GM19240 (cell line): ENCODE measurements at regions not wholly inside any gene's neighbourhood (a gene's known extent, or its start where the extent isn't known, plus 50 kb on each side); places are given as distances from the start of the nearest gene placed in this dataset.
"Not testable (repeated sequence)": the region's sequence is repeated elsewhere in the genome, so short reads cannot be mapped to it uniquely, and the experiment has no call there.

Experiments
- DNase-seq: peaks from one replicate; pipeline ENCODE4 v3.0.0; 2011; ENCODE audit warnings: low spot score; ENCODE audit not compliant: insufficient read length

DNA sequence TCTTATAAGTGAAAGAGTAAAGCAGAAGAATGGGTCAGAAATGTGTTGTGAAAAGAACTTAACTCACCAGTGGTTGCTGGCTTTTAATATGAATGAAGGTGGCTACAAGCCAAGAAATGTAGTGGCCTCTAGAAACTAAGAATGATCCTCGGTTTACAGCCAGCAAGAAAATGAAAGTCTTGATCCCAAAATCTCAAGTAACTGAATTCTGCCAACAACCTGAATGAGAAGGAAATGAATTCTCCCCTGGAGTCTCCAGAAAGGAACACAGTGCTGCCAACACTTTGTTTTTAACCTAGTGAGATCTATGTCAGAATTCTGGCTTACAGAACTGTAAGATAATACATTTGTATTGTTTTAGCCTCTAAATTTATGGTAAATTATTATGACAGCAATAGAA, 193.0 kb downstream of the FZD1 start:
- DNase-seq = no peak

GRCh38 chr7:91459539-91459938, 195.3 kb downstream of the FZD1 start:
- no peak for DNase-seq

GRCh38 chr7:91462316-91462715, 198.1 kb downstream of the FZD1 start:
- DNase-seq = no peak

- DNase-seq = no peak
These were observed 199.1 kb downstream of the FZD1 start for GRCh38 chr7:91463330-91463729.

- DNase-seq = no peak
These were observed 201.4 kb downstream of the FZD1 start for GRCh38 chr7:91465595-91466061.

DNA sequence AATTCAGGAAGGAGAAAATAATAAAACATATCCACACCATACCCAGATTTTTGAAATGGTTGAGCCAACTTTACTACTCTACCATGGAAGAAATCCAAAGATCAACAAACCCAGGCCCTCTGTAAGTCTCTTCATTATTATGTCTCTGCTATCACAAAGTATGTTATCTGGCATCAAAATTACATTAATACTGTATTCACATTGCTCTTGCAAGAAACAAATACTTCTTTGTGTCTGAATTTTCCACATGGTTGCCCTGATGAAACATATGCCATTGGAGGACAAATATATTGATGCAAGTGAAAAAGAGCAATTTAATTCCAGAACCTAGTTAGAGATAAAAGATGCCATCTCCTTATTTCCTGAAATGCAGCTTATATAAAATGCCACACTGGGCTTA, 204.0 kb downstream of the FZD1 start:
- DNase-seq = no peak

GRCh38 chr7:91473619-91474018, 209.4 kb downstream of the FZD1 start:
- no peak for DNase-seq

DNA sequence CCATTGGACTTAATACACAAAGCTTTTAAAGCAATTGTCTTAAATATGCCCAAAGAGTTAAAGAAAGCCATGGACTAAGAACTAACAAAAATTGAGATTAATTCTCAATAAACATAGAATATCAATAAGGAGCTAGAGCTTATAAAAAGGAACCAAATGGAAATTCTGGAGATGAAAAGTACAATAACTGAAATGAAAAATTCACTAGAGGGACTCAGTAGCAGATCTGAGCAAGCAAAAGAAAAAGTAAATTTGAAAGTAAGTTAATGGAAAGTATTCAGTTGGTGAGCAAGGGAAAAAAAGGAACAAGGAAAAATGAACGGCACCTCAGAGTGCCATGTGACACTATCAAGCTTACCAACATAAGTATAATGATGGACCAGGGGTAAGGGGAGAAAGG, 209.8 kb downstream of the FZD1 start:
- no peak for DNase-seq

DNA sequence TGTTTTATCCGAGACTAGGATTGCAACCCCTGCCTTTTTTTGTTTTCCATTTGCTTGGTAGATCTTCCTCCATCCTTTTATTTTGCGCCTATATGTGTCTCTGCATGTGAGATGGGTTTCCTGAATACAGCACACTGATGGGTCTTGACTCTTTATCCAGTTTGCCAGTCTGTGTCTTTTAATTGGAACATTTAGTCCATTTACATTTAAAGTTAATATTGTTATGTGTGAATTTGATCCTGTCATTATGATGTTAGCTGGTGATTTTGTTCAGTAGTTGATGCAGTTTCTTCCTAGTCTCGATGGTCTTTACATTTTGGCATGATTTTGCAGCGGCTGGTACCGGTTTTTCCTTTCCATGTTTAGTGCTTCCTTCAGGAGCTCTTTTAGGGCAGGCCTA, 216.2 kb downstream of the FZD1 start:
- DNase-seq = not testable (repeated sequence)

GRCh38 chr7:91491868-91492267, 227.6 kb downstream of the FZD1 start:
- no peak for DNase-seq

GRCh38 chr7:91492317-91492716, 228.1 kb downstream of the FZD1 start:
- DNase-seq = no peak

GRCh38 chr7:91492773-91493172, 228.5 kb downstream of the FZD1 start:
- DNase-seq = no peak

- DNase-seq = no peak
These were observed 230.2 kb downstream of the FZD1 start for GRCh38 chr7:91494450-91494849.

DNA sequence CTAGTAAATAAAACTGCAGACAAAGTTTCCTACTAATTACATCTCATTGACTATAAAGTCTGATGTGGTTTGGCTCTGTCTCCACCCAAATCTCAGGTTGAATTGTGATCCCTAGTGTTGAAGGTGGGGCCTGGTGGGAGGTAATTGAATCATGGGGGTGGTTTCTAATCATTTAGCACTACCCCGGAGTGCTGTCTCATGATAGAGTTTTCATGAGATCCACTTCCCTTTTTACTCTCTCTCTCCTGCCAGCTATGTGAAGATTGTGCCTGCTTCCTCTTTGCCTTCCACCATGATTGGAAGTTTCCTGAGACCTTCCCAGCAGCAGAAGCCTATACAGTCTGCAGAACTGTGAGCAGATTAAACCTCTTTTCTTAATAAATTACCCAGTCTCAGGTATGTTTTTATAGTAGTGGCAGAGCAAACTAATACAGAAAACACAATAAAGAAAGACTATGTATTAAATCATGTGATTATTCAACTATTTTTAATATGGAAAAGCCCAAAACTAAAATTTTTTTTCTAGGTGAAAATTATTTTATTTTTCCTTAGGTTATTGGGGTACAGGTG, 232.1 kb downstream of the FZD1 start:
- DNase-seq = no peak

GRCh38 chr7:91497277-91497676, 233.0 kb downstream of the FZD1 start:
- DNase-seq = not testable (repeated sequence)

DNA sequence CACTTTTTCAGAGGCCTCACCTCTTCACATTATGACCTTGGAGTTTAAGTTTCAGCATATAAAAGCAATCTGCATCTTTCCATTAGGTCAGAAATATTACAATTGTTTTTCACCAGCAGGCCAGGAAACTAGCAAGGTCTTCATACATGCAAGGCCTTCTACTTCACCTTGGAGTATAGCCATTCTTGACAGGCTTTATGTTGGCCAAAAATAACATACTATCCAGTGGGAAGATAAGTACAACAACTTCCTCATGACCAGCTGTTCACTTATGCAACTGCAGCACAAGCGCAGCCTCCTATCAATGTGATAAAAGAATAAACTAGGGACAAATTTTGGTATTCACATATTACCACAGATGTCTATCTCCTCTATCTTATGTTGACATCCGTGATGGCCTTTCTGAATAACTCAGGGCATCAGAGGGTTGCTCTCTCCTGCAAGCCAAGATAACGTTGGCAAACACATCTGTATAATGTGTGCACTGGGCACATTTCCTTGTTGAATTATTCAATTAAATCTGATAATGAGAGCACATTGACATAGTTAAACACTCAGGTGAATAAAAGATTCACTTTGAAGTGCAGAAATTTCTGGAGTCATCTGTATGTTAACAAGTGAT, 239.8 kb downstream of the FZD1 start:
- DNase-seq = no peak

DNA sequence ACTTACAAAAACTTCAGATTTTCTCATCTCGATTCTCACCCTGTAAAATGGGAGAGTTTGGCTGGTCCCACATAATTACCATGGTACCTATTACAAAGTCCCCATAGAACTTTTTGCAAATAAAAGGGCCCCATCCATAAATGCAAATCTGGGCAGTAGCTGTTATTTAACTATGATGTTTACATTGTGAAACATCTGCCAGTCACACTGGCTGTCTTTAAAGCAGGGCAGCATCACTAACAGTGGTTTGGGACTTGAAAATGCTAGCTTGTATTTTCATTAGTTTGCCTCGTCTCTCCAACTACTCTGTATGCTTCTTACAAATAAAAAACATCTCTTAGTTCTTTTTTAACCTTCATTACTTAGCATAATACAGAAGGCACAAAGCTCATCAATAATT, 240.7 kb downstream of the FZD1 start:
- DNase-seq = no peak

GRCh38 chr7:91506966-91507365, 242.7 kb downstream of the FZD1 start:
- not testable (repeated sequence) for DNase-seq

- not testable (repeated sequence) for DNase-seq
These were observed 247.6 kb downstream of the FZD1 start for GRCh38 chr7:91511861-91512260.

DNA sequence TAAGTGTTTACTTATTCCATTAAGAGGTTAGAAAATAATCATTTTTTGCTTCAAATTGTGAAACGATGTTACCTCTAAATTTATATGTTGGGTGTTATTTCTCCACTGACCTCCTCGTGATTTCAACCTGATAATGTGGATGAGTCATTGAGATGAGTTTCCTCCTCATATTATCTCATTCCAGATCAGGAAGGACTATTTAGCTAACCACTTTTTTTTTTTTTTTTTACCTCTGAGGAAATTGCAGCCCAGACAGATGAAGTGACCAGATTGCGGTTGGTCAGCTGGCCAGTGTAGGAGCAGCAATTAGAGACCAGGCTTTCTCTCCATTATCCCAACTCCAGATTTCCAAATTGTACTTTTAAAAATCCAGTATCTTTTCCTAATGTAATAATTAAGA, 248.7 kb downstream of the FZD1 start:
- DNase-seq = no peak

GRCh38 chr7:91514591-91514990, 250.4 kb downstream of the FZD1 start:
- no peak for DNase-seq

DNA sequence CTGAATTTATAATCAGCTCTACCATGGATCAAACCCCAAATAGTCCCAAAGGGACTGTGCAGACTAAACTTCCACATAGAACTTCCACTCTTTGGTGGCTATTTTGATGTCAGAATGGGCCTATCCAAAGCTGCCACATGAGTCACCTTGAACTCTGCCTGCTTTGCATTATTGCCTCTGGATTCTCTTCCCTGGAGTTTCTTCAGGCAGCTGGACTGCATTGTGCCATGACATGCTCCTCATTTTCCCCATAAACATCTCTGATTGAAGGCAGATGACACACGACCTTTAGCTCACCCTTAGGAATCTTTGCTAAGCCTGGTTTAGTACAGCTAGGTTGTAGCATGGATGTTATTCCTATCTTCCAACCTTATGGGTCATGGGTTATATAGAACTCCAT, 251.7 kb downstream of the FZD1 start:
- no peak for DNase-seq

GRCh38 chr7:91517201-91517785, 253.1 kb downstream of the FZD1 start:
- DNase-seq = no peak
